HEK293 (cell line): ENCODE measurements at regions not wholly inside any gene's neighbourhood (a gene's known extent, or its start where the extent isn't known, plus 50 kb on each side); places are given as distances from the start of the nearest gene placed in this dataset.

Experiments
- CTCF ChIA-PET: fragments of 350-600 bp; formaldehyde crosslinking; extraction: SDS; loops from one replicate; lab custom pipeline; 2021; ENCODE audit warnings: antibody characterized with exemption; lab: Yijun Ruan, JAX
- POLR2A ChIA-PET: fragments of 300-600 bp; formaldehyde crosslinking; extraction: SDS; loops from one replicate; lab custom pipeline; 2020; ENCODE audit warnings: antibody characterized with exemption, inconsistent platforms; lab: Yijun Ruan, JAX
- H3K27ac ChIP-seq: fragments of 200-500 bp; sonication (Bioruptor generic); 2 replicates; pipeline ENCODE4 v1.5.1; 2014; ENCODE audit warnings: low read depth, low read length, control low read depth, inconsistent platforms; ENCODE audit errors: extremely low read depth
- H3K36me3 ChIP-seq, 2 experiments: fragments of 200-500 bp in 1 of 2; sonication (Bioruptor generic) in 1 of 2; 1 replicate in 1 of 2; 2 replicates in 1 of 2; pipeline ENCODE4 v1.5.1; 2014 to 2017; ENCODE audit warnings: inconsistent platforms in 2 of 2, low read length in 2 of 2; ENCODE audit not compliant: control insufficient read depth in 2 of 2, insufficient read depth in 1 of 2
- H3K4me1 ChIP-seq: fragments of 200-500 bp; sonication (Bioruptor generic); 2 replicates; pipeline ENCODE4 v1.5.1; 2014; ENCODE audit warnings: mild to moderate bottlenecking, low read length, inconsistent platforms; ENCODE audit not compliant: control insufficient read depth, insufficient read depth
- H3K4me3 ChIP-seq: 2 replicates; pipeline ENCODE4 v1.5.1; 2011; ENCODE audit warnings: low read depth, mild to moderate bottlenecking, control low read depth, low read length, moderate library complexity
- H3K9me3 ChIP-seq: fragments of 200-500 bp; sonication (Bioruptor generic); 2 replicates; pipeline ENCODE4 v1.5.1; 2014; ENCODE audit warnings: low read depth, low read length, inconsistent platforms; ENCODE audit not compliant: control insufficient read depth, insufficient read depth
- GLI2 ChIP-seq: fragments of 450-650 bp; formaldehyde crosslinking; IDR thresholded peaks from 2 replicates; pipeline ENCODE4; 2017; ENCODE audit warnings: missing biosample characterization, missing genetic modification characterization, low read depth, borderline replicate concordance
- KLF9 ChIP-seq: fragments of 450-650 bp; formaldehyde crosslinking; IDR thresholded peaks from 2 replicates; pipeline ENCODE4 v1.5.1; 2016; ENCODE audit warnings: missing biosample characterization, missing genetic modification characterization, low read depth
- SP2 ChIP-seq: fragments of 450-650 bp; formaldehyde crosslinking; IDR thresholded peaks from 2 replicates; pipeline ENCODE4 v1.5.1; 2016; ENCODE audit warnings: missing biosample characterization, missing genetic modification characterization
- ZFP37 ChIP-seq: fragments of 450-650 bp; formaldehyde crosslinking; IDR thresholded peaks from 2 replicates; pipeline ENCODE4 v1.5.1; 2016; ENCODE audit warnings: missing biosample characterization, missing genetic modification characterization
- ZFP69B ChIP-seq: fragments of 450-650 bp; formaldehyde crosslinking; IDR thresholded peaks from 2 replicates; pipeline ENCODE4 v1.5.1; 2016; ENCODE audit warnings: missing biosample characterization, missing genetic modification characterization
- ZNF133 ChIP-seq: fragments of 450-650 bp; formaldehyde crosslinking; IDR thresholded peaks from 2 replicates; pipeline ENCODE4 v1.5.1; 2016; ENCODE audit warnings: missing biosample characterization, missing genetic modification characterization
- ZNF239 ChIP-seq: fragments of 450-650 bp; formaldehyde crosslinking; IDR thresholded peaks from 2 replicates; pipeline ENCODE4 v1.5.1; 2016; ENCODE audit warnings: missing biosample characterization, missing genetic modification characterization
- ZNF341 ChIP-seq: fragments of 450-650 bp; formaldehyde crosslinking; IDR thresholded peaks from 2 replicates; pipeline ENCODE4; 2016; ENCODE audit warnings: low read depth, missing biosample characterization, missing genetic modification characterization
- ZNF555 ChIP-seq: fragments of 450-650 bp; formaldehyde crosslinking; conservative IDR thresholded peaks from 2 replicates; pipeline ENCODE4 v1.5.1; 2017; ENCODE audit warnings: missing biosample characterization, mild to moderate bottlenecking, missing genetic modification characterization, inconsistent platforms
- ZNF561 ChIP-seq: fragments of 450-650 bp; IDR thresholded peaks from 2 replicates; pipeline ENCODE4 v1.5.1; 2018; ENCODE audit warnings: missing biosample characterization, missing genetic modification characterization, borderline replicate concordance
- ZNF621 ChIP-seq: fragments of 450-650 bp; formaldehyde crosslinking; IDR thresholded peaks from 2 replicates; pipeline ENCODE4 v1.5.1; 2017; ENCODE audit warnings: missing biosample characterization, missing genetic modification characterization
- ZNF660 ChIP-seq: fragments of 450-650 bp; IDR thresholded peaks from 2 replicates; pipeline ENCODE4 v1.5.1; 2018; ENCODE audit warnings: missing biosample characterization, mild to moderate bottlenecking, missing genetic modification characterization
- ZNF768 ChIP-seq: fragments of 450-650 bp; formaldehyde crosslinking; IDR thresholded peaks from 2 replicates; pipeline ENCODE4 v1.5.1; 2018; ENCODE audit warnings: missing biosample characterization, mild to moderate bottlenecking, missing genetic modification characterization
- ZNF830 ChIP-seq: fragments of 450-650 bp; IDR thresholded peaks from 2 replicates; pipeline ENCODE4 v1.5.0; 2018; ENCODE audit warnings: missing biosample characterization, missing genetic modification characterization, low read depth, mild to moderate bottlenecking, moderate library complexity
- ZNF837 ChIP-seq: fragments of 450-650 bp; formaldehyde crosslinking; IDR thresholded peaks from 2 replicates; pipeline ENCODE4 v1.5.1; 2016; ENCODE audit warnings: missing biosample characterization, missing genetic modification characterization
- ZSCAN23 ChIP-seq: fragments of 450-650 bp; formaldehyde crosslinking; IDR thresholded peaks from 2 replicates; pipeline ENCODE4 v1.5.1; 2016; ENCODE audit warnings: missing biosample characterization, missing genetic modification characterization
- TF ChIP-seq, protein P1 (sequence below): fragments of 450-650 bp; formaldehyde crosslinking; IDR thresholded peaks from 2 replicates; pipeline ENCODE4 v1.5.1; 2017; ENCODE audit warnings: missing biosample characterization, missing genetic modification characterization
- TF ChIP-seq, protein P2 (sequence below): fragments of 450-650 bp; formaldehyde crosslinking; IDR thresholded peaks from 2 replicates; pipeline ENCODE4 v1.5.1; 2016; ENCODE audit warnings: missing biosample characterization, missing genetic modification characterization
- TF ChIP-seq, protein P3 (sequence below): fragments of 450-650 bp; formaldehyde crosslinking; conservative IDR thresholded peaks from 2 replicates; pipeline ENCODE4 v1.5.1; 2016; ENCODE audit warnings: low read depth, missing biosample characterization, missing genetic modification characterization
- TF ChIP-seq, protein P4 (sequence below): fragments of 450-650 bp; formaldehyde crosslinking; IDR thresholded peaks from 2 replicates; pipeline ENCODE4 v1.5.1; 2016; ENCODE audit warnings: missing biosample characterization, missing genetic modification characterization
- TF ChIP-seq, protein P5 (sequence below): fragments of 450-650 bp; formaldehyde crosslinking; IDR thresholded peaks from 2 replicates; pipeline ENCODE4 v1.5.1; 2017; ENCODE audit warnings: missing biosample characterization, missing genetic modification characterization

DNA sequence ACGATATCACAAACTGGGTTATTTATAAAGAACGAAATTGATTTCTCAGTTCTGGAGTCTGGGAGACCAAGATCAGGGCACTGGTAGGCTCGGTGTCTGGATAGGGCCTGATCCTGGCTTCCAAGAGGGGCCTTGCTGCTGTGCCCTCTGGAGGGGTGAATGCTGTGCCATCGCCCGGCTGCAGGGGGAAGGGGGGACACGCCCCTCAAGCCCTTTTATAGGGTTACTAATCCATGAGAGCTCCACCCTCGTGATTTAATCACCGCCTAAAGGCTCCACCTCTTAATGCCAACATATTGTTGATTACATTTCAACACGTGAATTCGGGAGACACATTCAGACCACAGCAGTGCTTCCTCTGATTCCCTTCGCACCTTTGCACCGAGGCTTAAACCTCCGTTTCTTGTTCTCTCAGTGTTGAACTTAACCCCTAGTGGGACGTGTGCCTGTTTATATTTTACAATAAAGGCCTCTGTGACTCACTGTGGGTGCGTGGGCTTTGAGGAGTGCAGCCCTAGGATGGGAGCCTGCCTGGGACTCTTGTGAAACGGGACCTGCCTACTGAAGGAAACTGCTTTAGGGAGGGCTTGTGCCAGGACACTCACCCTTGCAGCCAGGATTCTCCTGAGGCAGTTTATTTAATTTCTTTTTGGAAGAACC, 52.4 kb upstream of the SPATA13 start:
- H3K4me1 ChIP-seq: no peaks in the 10 kb centered on the region
- no peak overlapping the region for H3K27ac ChIP-seq
- CTCF ChIA-PET: no interaction called here
- H3K4me3 ChIP-seq: no peak overlapping the region
- TF ChIP-seq ZNF660 (no peak), ZNF341 (tag by site-specific recombination) (no peak)
- no peaks in the 10 kb centered on the region for H3K36me3 ChIP-seq
- POLR2A ChIA-PET: no interaction called here
- H3K9me3 ChIP-seq: no peaks in the 10 kb centered on the region

DNA sequence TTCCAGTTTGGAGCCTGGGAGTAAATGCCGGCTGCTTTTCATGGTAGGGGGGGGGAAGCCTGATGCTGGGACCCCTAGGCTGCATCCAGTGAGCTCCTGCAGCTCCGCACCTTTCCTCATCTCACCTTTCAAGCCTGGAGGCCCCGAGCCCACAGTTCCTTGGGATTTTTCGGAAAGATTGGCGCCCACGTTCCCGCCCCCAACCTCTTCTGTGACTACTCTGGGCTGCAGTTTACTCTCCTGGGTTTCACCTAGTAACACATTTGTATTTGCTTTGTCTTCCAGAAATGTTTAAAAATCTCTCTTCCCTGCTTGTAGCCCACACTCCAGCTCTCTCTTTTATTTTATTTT, 51.9 kb upstream of the SPATA13 start:
- ChIA-PET POLR2A (no interaction called here), CTCF (no interaction called here)

More for the DNA sequence above, 51.9 kb upstream of the SPATA13 start:
- TF ChIP-seq ZNF133 (tag by site-specific recombination) (no peak), KLF9 (tag by site-specific recombination) (no peak), ZNF837 (no peak), ZNF621 (tag by site-specific recombination) (no peak), ZFP37 (no peak), ZNF830 (tag by site-specific recombination) (no peak), ZFP69B (tag by site-specific recombination) (no peak), ZNF768 (tag by site-specific recombination) (no peak), ZSCAN23 (tag by site-specific recombination) (no peak), ZNF239 (tag by site-specific recombination) (no peak), ZNF561 (tag by site-specific recombination) (no peak), ZNF555 (tag by site-specific recombination) (no peak), GLI2 (tag by site-specific recombination) (no peak), SP2 (tag by site-specific recombination) (no peak)
- TF ChIP-seq, protein P1, sequence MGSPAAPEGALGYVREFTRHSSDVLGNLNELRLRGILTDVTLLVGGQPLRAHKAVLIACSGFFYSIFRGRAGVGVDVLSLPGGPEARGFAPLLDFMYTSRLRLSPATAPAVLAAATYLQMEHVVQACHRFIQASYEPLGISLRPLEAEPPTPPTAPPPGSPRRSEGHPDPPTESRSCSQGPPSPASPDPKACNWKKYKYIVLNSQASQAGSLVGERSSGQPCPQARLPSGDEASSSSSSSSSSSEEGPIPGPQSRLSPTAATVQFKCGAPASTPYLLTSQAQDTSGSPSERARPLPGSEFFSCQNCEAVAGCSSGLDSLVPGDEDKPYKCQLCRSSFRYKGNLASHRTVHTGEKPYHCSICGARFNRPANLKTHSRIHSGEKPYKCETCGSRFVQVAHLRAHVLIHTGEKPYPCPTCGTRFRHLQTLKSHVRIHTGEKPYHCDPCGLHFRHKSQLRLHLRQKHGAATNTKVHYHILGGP: no peak
- TF ChIP-seq, protein P2, sequence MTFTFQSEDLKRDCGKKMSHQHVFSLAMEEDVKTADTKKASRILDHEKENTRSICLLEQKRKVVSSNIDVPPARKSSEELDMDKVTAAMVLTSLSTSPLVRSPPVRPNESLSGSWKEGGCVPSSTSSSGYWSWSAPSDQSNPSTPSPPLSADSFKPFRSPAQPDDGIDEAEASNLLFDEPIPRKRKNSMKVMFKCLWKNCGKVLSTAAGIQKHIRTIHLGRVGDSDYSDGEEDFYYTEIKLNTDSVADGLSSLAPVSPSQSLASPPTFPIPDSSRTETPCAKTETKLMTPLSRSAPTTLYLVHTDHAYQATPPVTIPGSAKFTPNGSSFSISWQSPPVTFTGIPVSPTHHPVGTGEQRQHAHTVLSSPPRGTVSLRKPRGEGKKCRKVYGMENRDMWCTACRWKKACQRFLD (tag by site-specific recombination): no peak
- TF ChIP-seq, protein P3, sequence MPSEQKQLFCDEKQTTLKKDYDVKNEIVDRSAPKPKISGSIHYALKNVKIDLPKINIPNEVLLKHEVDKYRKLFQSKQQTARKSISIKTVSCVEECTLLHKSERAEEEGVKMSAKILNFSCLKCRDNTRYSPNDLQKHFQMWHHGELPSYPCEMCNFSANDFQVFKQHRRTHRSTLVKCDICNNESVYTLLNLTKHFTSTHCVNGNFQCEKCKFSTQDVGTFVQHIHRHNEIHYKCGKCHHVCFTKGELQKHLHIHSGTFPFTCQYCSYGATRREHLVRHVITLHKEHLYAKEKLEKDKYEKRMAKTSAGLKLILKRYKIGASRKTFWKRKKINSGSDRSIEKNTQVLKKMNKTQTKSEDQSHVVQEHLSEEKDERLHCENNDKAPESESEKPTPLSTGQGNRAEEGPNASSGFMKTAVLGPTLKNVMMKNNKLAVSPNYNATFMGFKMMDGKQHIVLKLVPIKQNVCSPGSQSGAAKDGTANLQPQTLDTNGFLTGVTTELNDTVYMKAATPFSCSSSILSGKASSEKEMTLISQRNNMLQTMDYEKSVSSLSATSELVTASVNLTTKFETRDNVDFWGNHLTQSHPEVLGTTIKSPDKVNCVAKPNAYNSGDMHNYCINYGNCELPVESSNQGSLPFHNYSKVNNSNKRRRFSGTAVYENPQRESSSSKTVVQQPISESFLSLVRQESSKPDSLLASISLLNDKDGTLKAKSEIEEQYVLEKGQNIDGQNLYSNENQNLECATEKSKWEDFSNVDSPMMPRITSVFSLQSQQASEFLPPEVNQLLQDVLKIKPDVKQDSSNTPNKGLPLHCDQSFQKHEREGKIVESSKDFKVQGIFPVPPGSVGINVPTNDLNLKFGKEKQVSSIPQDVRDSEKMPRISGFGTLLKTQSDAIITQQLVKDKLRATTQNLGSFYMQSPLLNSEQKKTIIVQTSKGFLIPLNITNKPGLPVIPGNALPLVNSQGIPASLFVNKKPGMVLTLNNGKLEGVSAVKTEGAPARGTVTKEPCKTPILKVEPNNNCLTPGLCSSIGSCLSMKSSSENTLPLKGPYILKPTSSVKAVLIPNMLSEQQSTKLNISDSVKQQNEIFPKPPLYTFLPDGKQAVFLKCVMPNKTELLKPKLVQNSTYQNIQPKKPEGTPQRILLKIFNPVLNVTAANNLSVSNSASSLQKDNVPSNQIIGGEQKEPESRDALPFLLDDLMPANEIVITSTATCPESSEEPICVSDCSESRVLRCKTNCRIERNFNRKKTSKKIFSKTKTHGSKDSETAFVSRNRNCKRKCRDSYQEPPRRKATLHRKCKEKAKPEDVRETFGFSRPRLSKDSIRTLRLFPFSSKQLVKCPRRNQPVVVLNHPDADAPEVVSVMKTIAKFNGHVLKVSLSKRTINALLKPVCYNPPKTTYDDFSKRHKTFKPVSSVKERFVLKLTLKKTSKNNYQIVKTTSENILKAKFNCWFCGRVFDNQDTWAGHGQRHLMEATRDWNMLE (tag by site-specific recombination): no peak
- TF ChIP-seq, protein P4, sequence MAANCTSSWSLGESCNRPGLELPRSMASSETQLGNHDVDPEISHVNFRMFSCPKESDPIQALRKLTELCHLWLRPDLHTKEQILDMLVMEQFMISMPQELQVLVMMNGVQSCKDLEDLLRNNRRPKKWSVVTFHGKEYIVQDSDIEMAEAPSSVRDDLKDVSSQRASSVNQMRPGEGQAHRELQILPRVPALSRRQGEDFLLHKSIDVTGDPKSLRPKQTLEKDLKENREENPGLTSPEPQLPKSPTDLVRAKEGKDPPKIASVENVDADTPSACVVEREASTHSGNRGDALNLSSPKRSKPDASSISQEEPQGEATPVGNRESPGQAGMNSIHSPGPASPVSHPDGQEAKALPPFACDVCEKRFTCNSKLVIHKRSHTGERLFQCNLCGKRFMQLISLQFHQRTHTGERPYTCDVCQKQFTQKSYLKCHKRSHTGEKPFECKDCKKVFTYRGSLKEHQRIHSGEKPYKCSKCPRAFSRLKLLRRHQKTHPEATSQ: no peak
- TF ChIP-seq, protein P5, sequence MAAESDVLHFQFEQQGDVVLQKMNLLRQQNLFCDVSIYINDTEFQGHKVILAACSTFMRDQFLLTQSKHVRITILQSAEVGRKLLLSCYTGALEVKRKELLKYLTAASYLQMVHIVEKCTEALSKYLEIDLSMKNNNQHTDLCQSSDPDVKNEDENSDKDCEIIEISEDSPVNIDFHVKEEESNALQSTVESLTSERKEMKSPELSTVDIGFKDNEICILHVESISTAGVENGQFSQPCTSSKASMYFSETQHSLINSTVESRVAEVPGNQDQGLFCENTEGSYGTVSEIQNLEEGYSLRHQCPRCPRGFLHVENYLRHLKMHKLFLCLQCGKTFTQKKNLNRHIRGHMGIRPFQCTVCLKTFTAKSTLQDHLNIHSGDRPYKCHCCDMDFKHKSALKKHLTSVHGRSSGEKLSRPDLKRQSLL (tag by site-specific recombination): no peak
- Histone ChIP-seq H3K4me3 (no peak overlapping the region), H3K27ac (no peak overlapping the region), H3K36me3 (no peaks in the 10 kb centered on the region), H3K4me1 (no peaks in the 10 kb centered on the region), H3K9me3 (no peaks in the 10 kb centered on the region)
